GM13976 (cell line): ENCODE measurements at regions not wholly inside any gene's neighbourhood (a gene's known extent, or its start where the extent isn't known, plus 50 kb on each side); places are given as distances from the start of the nearest gene placed in this dataset.

Source experiments
- DNase-seq: peaks from one replicate; pipeline ENCODE4 v3.0.0; 2012; ENCODE audit warnings: low spot score
- in situ Hi-C: fragments of 300-500 bp; cut with MboI; formaldehyde crosslinking; loops from one replicate; pipeline ENCODE4 v1.12.0; 2022; ENCODE audit warnings: low sequenced_read_pairs, mixed read lengths, inconsistent platforms; ENCODE audit not compliant: unreplicated experiment
- TF ChIP-seq, protein P1 (sequence below): IDR thresholded peaks from 2 replicates; pipeline ENCODE4 v1.5.1; 2012; ENCODE audit warnings: borderline replicate concordance, mild to moderate bottlenecking; ENCODE audit not compliant: insufficient read depth; ENCODE audit errors: extremely low read depth, missing control alignments, control extremely low read depth

- DNase-seq = no peak
- in situ Hi-C loops = no loop called here
- TF ChIP-seq, protein P1, sequence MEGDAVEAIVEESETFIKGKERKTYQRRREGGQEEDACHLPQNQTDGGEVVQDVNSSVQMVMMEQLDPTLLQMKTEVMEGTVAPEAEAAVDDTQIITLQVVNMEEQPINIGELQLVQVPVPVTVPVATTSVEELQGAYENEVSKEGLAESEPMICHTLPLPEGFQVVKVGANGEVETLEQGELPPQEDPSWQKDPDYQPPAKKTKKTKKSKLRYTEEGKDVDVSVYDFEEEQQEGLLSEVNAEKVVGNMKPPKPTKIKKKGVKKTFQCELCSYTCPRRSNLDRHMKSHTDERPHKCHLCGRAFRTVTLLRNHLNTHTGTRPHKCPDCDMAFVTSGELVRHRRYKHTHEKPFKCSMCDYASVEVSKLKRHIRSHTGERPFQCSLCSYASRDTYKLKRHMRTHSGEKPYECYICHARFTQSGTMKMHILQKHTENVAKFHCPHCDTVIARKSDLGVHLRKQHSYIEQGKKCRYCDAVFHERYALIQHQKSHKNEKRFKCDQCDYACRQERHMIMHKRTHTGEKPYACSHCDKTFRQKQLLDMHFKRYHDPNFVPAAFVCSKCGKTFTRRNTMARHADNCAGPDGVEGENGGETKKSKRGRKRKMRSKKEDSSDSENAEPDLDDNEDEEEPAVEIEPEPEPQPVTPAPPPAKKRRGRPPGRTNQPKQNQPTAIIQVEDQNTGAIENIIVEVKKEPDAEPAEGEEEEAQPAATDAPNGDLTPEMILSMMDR = no peak
Observed at GRCh38 chr4:38461342-38461741, 202.7 kb upstream of the KLF3 start.

- TF ChIP-seq, protein P1 = no peak
- in situ Hi-C loops = no loop called here
- DNase-seq = no peak
Observed at GRCh38 chr4:38462367-38463055, 201.5 kb upstream of the KLF3 start.

GRCh38 chr4:38463268-38463958 lies 200.6 kb upstream of the KLF3 start:
- in situ Hi-C loops = no loop called here
- TF ChIP-seq, protein P1 = no peak
- no peak for DNase-seq

- TF ChIP-seq, protein P1 = no peak
- in situ Hi-C loops = no loop called here
- peak; percentile 32 for DNase-seq
Observed at GRCh38 chr4:38464328-38464727, 199.7 kb upstream of the KLF3 start.

DNA sequence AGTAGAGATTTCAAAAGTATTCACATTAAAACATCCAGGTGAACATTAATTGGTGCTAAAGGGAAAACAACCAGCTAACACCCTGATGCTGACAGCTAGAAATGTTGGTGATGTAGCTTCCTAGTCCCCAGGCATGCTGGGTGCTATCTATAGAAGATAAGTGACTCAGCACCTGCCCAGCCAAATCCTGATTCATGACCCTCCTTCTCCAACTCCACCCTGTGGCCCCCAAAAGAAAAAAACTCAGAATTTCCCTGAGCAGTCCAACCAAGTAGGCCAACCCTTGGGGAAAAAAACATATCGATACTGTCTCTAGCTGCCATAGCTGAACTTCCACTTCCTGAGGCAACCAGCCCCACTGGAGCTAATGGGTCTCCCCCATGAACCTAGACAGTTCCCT lies 197.6 kb upstream of the KLF3 start:
- TF ChIP-seq, protein P1 = no peak
- in situ Hi-C loops = no loop called here
- no peak for DNase-seq

DNA sequence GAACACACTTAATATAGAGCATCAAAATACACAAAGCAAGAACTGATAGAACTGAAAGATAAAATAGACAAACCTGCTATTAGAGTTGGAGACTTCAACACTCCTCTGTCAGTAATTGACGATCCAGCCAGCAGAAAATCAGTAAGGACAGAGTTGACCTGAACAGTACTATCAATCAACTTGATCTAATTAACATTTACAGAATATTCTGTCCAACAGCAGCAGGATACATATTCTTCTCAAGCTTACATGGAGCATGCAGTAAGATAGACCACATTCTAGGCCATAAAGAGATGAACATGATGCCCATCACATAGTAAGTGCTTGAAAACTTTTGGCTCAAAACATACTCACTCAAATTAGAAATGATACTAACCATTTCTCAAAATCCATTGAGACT lies 196.7 kb upstream of the KLF3 start:
- in situ Hi-C loops = no loop called here
- DNase-seq = no peak
- TF ChIP-seq, protein P1 = no peak
